HG02852 (cell line): ENCODE measurements at regions not wholly inside any gene's neighbourhood (a gene's known extent, or its start where the extent isn't known, plus 50 kb on each side); places are given as distances from the start of the nearest gene placed in this dataset.
A peak's percentile ranks its signal among the peaks of the same experiment; 100 is the strongest.

Experiments
- ATAC-seq: cut with Tn5 transposase; IDR thresholded peaks from one replicate; pipeline ENCODE4 v1.9.1; 2021; ENCODE audit warnings: mild to moderate bottlenecking, moderate library complexity; ENCODE audit not compliant: unreplicated experiment

DNA sequence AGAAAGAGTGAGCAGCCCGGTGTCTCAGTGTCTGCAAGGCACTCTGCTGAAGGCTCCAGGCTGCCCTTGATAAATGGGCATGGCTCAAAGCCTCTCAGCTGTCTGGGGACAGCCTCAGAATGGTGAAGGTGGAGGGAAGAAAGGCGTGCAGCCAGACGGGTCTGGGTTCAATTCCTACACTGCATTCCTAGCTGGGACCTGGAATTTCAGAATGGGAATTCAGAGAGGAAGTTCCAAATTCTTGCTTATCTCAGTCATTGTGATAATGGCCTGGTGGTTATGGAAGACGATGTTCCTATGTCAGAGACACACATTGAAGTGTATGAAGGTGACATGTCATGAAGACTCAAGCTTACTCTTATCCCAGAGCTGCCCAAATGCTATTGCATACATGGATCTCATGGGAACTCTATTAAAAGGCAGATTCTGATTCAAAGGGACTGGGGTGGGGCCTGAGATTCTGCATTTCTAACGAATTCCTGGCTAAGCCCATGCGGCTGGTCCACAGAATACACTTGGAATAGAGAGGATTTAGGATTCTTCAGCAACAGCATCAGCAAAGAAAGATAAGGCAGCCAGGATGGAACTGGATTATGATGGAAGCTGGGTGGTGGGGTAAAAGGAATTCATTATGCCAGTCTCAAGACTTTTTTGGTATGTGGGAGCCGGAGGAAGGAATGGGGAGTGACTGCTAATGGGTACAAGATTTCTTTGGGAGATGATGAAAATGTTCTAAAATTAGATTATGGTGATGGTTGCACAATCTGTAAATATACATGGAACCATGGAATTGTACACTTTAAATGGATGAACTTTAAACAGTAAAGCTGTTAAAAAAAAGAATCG lies 82.6 kb upstream of the ZMIZ1 start:
- ATAC-seq: no peak

DNA sequence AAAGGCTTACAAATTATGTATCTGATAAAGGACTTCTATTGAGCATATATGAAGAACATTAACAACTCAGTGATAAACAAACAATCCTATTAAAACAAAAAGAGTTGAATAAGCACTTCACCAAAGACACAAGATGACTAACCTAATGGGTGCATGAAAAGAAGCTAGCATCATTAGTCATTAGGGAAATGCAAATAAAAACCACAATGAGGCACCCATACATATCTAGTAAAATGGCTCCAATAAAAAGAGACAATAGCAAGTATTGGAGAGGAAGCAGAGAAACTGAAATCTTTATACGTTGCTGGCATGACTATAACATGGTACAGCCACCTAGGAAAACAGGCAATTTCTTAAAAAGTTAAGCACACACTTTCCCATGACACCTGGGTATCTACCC lies 77.6 kb upstream of the ZMIZ1 start:
- no peak for ATAC-seq

GRCh38 chr10:78992333-78992732 lies 76.4 kb upstream of the ZMIZ1 start:
- peak; percentile 53 for ATAC-seq

- no peak for ATAC-seq
Measured at GRCh38 chr10:78993261-78993945, 75.4 kb upstream of the ZMIZ1 start.

DNA sequence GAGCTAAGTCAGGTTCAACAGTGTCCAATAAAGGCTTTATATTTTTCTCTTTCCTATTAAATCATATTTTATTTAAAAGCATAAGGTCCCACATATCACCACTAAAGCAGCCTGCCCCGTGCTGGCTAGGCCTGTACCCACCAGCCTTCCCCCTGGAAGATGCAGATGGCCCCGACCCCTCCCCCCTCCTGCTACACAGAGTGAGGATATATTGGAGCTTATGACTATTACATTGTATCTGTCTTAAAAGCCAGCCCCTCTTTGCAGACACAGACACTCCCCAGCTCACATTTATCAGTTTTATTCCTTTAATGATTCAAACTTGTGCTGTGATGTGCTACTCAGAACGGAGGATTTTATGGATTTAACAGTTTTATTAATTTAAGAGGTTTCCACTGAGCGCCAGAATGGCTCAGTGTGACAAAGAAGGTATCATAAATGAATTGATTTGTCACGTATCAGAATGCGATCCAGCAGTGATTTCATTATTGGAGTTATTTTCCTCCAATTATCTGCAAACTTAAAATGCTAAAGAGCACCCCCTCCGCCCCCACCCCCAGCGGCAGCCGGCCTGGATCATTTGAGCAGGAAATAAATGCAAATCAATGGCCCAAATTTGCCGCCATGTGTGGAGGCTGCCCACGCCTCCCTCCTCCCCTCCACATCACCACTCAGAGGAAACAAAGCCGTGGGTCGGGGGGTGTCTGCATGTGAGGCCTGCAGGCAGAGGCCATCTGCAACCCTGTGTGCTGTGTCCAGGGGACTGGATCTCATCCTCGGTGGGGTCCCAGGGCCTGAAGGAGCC lies 72.6 kb upstream of the ZMIZ1 start:
- no peak for ATAC-seq

GRCh38 chr10:78996792-78997129 lies 72.0 kb upstream of the ZMIZ1 start:
- ATAC-seq: no peak

GRCh38 chr10:78997635-78998618 lies 70.8 kb upstream of the ZMIZ1 start:
- ATAC-seq: no peak

DNA sequence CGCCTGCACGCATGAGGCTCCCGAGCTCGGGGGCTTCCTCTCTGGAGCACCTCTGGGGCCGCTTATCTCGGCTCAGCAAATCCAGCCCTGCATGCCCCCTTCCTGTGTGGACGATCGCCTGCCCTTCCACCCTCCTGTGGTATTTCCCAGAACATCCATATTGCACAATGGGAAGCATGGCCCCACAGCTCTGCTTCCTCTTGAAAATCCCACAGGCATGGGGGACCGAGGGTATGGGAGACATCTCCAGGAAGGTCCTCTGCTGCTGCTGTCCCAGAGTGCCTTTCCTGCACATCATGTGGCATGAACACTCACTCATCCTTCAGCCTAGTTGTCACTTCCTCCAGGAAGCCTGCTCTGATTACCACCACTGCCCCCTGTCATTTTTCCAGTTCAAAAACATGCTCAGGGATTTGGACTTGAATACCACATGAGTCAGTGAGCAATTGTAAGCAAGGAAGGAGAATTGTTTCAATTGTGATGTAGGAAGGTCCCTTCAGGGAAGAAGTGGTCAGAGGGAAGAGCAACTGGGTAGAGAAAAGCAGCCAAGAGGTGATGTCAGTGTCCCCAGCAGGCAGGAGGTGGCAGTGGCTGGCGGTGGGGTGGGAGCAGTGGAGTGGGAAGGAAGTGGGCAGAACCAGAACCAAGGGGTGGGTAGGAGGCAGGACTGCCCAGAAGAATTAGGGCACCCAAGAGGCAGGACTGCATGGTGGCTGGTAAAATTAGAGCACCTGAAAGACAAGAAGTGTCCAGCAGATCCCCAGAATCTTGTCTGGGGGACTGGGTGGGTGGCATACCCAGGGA lies 67.5 kb upstream of the ZMIZ1 start:
- no peak for ATAC-seq

DNA sequence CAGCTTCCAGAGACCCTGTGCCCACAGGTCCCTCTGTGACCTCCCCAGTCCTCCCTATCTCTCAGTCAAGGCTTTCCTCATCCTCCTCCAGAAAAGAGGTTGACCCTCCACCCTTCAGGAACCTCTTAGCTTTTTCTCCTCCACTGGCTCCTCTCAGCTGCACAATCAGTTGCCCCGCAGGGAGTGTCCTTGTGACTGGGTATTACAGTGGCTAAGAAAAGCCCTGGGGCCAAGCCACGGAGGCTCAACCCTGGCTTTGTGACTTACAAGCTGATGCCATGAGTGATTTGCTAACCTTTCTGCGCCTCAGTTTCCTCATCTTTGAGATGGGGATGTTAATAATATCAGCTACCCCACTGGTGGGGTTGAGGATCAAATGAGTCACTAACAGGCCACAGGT lies 66.4 kb upstream of the ZMIZ1 start:
- no peak for ATAC-seq

DNA sequence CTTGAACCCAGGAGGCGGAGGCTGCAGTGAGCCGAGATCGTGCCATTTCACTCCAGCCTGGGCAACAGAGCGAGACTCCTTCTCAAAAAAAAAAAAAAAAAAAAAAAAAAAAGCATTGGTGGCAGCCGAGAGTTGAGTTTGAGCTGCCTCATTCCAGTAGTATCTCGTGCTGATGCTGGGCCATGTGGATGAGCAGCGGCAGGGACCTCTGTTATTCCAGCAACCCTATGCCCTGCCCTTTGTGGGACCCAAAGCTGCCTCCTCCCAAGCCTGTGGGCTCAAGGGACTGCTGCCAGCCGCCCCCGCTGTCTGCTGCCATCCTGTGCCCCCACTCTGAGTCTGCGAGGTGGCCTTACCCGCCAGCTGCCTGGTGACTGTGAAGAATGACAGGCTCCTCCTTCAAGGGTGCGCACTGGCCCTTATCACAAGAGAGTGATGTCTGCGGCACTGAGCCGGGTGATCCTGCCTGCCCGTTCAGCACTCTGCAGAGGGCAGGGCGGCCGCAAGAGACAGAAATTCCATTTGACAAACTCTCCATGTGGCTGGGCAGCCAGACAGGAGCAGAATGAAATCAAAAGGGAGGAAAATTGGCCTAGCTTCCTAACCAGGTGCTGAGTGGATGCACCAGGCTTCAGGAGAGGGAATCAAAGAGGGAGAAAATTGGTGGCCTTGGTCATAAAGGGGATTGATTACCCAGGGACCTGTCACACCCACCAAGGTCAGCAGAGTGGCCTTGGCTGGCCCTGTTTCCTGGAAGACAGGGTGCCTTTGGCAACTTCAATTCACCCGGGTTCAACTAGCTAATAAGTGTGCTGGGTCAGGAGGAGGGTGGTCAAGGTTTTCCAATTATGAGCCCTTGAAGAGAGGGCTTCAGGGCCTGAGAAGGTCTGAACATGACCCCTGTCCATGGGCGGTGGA lies 65.3 kb upstream of the ZMIZ1 start:
- no peak for ATAC-seq

DNA sequence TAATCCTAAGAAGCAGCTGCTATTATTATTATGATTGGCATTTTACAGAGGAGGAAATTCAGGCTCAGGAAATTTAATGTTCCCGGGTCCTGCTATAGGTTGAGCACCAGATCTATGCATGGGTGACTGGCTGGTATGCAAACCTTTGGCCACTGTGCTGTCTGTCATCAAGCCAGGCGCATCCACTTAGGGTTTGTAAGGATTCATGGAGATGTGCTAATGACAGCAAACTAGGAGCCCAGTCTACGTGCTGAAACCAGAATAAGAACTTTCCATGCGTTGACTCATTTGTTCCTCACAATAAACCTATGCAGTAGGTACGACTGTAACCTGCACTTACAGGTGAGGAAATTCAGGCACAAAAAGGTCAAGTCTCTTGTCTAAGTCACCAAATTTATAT lies 64.5 kb upstream of the ZMIZ1 start:
- ATAC-seq: no peak

DNA sequence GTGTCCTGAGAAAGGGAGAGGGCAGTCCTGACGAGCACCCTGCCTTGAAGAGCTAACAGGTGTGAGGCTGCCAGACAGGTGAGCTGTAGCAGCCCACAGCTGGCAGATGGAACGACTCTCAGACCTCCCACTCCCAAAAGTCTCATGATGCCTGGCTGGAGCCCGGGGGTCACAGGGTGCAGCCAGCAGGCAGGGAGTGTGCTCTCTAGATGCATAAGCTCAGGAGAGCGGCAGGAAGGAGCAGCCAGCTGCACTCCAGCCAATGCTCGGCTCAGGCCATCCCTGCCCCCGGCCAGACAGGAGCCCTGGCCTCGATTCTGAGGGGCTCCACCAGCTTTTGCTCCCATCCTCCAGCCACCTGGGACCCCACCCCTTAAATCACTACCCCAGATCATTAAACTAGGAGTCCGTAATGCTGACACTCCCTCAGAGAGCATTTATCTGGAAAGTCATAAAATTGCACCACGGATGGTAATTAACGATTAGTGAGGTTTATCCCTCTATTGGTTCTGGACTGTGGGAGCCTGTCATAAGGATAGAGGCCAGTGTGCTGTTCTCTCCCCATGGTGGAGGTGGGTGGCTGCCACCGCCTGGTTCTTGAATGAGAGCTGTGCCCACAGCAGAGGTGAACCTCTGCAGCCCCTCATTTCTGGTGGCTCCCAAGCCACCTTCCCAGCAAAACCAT lies 63.5 kb upstream of the ZMIZ1 start:
- no peak for ATAC-seq

DNA sequence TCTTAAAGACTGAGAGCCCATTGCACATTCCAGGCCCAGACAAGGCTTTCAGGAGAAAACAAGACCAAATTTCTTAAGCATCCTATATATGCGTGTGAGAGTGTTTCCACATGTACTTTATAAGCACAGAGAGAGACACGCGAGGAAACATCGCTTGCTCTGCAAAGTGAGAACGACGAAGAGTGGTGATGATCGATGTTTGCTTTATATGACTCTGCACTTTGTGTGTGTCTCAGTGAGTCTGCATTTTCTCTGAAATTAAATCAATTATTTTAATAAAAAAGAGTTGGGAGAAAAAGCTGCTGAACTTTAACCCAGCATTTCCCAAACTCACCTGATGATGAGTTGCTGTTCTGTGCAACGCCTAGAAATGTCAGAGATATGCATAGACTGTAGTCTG lies 61.7 kb upstream of the ZMIZ1 start:
- no peak for ATAC-seq

GRCh38 chr10:79007421-79008319 lies 61.1 kb upstream of the ZMIZ1 start:
- no peak for ATAC-seq

- no peak for ATAC-seq
Measured at GRCh38 chr10:79009145-79009544, 59.6 kb upstream of the ZMIZ1 start.

- ATAC-seq: no peak
Measured at GRCh38 chr10:79012567-79012966, 56.2 kb upstream of the ZMIZ1 start.

GRCh38 chr10:79013406-79013987 lies 55.3 kb upstream of the ZMIZ1 start:
- no peak for ATAC-seq
